ENCODE measurements at regions not wholly inside any gene's neighbourhood (a gene's known extent, or its start where the extent isn't known, plus 50 kb on each side); places are given as distances from the start of the nearest gene placed in this dataset.

GRCh38 chr11:120034881-120035630 is 102.9 kb downstream of the TRIM29 start:
- in situ Hi-C loops (cut with MboI; ENCODE audit: low pct_unique_long_range_greater_than_20kb, low sequenced_read_pairs): no loop called here
- DNase-seq: no peak

- DNase-seq: no peak
- in situ Hi-C loops (cut with MboI; ENCODE audit: low pct_unique_long_range_greater_than_20kb, low sequenced_read_pairs): no loop called here
These were observed 103.6 kb downstream of the TRIM29 start for GRCh38 chr11:120034176-120034875.

GRCh38 chr11:120032766-120033390 is 105.0 kb downstream of the TRIM29 start:
- DNase-seq: no peak
- in situ Hi-C loops (cut with MboI; ENCODE audit: low pct_unique_long_range_greater_than_20kb, low sequenced_read_pairs): no loop called here

- in situ Hi-C loops (cut with MboI; ENCODE audit: low pct_unique_long_range_greater_than_20kb, low sequenced_read_pairs): no loop called here
- DNase-seq: no peak
These were observed 106.0 kb downstream of the TRIM29 start for GRCh38 chr11:120031612-120032600.

GRCh38 chr11:120031156-120031555 is 106.8 kb downstream of the TRIM29 start:
- in situ Hi-C loops (cut with MboI; ENCODE audit: low pct_unique_long_range_greater_than_20kb, low sequenced_read_pairs): no loop called here
- no peak for DNase-seq

- DNase-seq: no peak
- in situ Hi-C loops (cut with MboI; ENCODE audit: low pct_unique_long_range_greater_than_20kb, low sequenced_read_pairs): no loop called here
These were observed 107.5 kb downstream of the TRIM29 start for GRCh38 chr11:120030411-120030810.

GRCh38 chr11:120029321-120029720 is 108.6 kb downstream of the TRIM29 start:
- no peak for DNase-seq
- in situ Hi-C loops (cut with MboI; ENCODE audit: low pct_unique_long_range_greater_than_20kb, low sequenced_read_pairs): no loop called here

- no peak for DNase-seq
- in situ Hi-C loops (cut with MboI; ENCODE audit: low pct_unique_long_range_greater_than_20kb, low sequenced_read_pairs): no loop called here
These were observed 109.0 kb downstream of the TRIM29 start for GRCh38 chr11:120028897-120029258.

- in situ Hi-C loops (cut with MboI; ENCODE audit: low pct_unique_long_range_greater_than_20kb, low sequenced_read_pairs): no loop called here
- no peak for DNase-seq
These were observed 109.6 kb downstream of the TRIM29 start for GRCh38 chr11:120028181-120028896.

- in situ Hi-C loops (cut with MboI; ENCODE audit: low pct_unique_long_range_greater_than_20kb, low sequenced_read_pairs): no loop called here
- no peak for DNase-seq
These were observed 110.2 kb downstream of the TRIM29 start for GRCh38 chr11:120027546-120028180.

- in situ Hi-C loops (cut with MboI; ENCODE audit: low pct_unique_long_range_greater_than_20kb, low sequenced_read_pairs): no loop called here
- DNase-seq: no peak
These were observed 112.1 kb downstream of the TRIM29 start for GRCh38 chr11:120025606-120026335.

- in situ Hi-C loops (cut with MboI; ENCODE audit: low pct_unique_long_range_greater_than_20kb, low sequenced_read_pairs): no loop called here
- no peak for DNase-seq
These were observed 113.3 kb downstream of the TRIM29 start for GRCh38 chr11:120024586-120024985.

- DNase-seq: no peak
- in situ Hi-C loops (cut with MboI; ENCODE audit: low pct_unique_long_range_greater_than_20kb, low sequenced_read_pairs): no loop called here
These were observed 113.9 kb downstream of the TRIM29 start for GRCh38 chr11:120024046-120024445.

- in situ Hi-C loops (cut with MboI; ENCODE audit: low pct_unique_long_range_greater_than_20kb, low sequenced_read_pairs): no loop called here
- no peak for DNase-seq
These were observed 114.4 kb downstream of the TRIM29 start for GRCh38 chr11:120023551-120023950.

- no peak for DNase-seq
- in situ Hi-C loops (cut with MboI; ENCODE audit: low pct_unique_long_range_greater_than_20kb, low sequenced_read_pairs): no loop called here
These were observed 114.8 kb downstream of the TRIM29 start for GRCh38 chr11:120023120-120023519.

GRCh38 chr11:120022617-120023016 is 115.3 kb downstream of the TRIM29 start:
- in situ Hi-C loops (cut with MboI; ENCODE audit: low pct_unique_long_range_greater_than_20kb, low sequenced_read_pairs): no loop called here
- no peak for DNase-seq

- in situ Hi-C loops (cut with MboI; ENCODE audit: low pct_unique_long_range_greater_than_20kb, low sequenced_read_pairs): no loop called here
- no peak for DNase-seq
These were observed 115.9 kb downstream of the TRIM29 start for GRCh38 chr11:120021978-120022377.
